GDM1 (cell line): ENCODE measurements at regions not wholly inside any gene's neighbourhood (a gene's known extent, or its start where the extent isn't known, plus 50 kb on each side); places are given as distances from the start of the nearest gene placed in this dataset.
"Not testable (repeated sequence)": the region's sequence is repeated elsewhere in the genome, so short reads cannot be mapped to it uniquely, and the experiment has no call there.

Experiments
- DNase-seq: peaks from one replicate; lab custom pipeline; 2025; lab: John Stamatoyannopoulos, UW

DNA sequence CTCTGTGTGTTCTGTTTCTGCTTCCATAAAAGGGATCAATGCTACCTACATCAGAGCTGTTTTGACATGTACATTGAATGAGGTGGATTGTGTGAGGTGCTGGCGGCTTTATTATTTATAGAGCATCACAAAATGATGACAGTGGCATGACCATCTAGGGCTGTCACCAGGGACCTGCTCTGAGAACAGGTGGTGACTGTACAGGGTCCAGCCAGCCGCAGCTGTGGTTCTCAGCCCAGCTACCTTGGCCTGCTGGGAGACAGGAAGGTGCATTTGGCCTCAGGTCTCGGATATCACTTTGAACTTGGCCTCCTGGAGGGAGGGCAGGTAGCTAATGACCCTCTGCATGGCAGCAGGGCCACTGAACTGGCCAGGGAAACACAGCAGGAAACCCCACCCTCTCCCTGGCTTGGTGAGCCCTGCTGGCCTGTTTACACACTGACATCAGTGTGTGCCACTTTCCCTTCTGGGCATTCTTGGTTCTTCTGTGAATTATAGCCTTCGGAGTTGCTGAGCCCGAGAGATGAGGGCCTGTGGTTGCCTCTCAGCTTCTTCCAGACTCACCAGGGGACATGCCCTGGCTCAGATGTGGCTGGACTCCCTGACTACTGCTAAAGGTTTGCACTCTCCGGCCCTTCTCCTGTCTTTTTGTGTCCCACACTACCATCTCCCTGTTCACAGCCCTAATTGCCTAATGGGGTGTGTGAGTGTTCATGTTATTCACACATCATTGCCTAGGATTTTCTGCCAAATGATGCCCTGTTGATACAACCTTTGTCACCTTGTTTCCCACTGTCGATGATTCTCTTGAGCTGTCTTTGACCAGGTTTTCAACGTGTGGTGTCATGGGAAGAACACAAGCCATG is 109.2 kb upstream of the RAB12 start:
- DNase-seq = no peak

DNA sequence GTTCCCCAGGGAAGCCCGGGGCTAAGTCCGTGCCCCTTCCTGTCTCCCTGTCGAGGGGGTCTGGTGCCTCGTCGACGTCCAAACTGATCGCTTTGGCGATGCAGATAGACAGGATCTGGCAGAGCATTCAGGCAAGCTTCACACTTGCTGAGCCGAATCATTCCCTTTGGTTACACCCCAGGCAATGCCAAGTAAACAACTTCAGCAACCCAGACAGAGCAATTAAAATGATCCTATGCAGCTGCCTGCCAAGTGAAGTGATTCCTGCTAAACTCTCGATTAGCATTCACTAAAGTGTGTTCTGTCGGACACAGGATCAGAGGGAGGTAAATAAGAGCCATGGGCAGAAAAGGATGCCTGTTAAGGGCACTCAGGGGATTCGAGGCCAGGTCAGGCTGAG is 108.2 kb upstream of the RAB12 start:
- DNase-seq = no peak

DNA sequence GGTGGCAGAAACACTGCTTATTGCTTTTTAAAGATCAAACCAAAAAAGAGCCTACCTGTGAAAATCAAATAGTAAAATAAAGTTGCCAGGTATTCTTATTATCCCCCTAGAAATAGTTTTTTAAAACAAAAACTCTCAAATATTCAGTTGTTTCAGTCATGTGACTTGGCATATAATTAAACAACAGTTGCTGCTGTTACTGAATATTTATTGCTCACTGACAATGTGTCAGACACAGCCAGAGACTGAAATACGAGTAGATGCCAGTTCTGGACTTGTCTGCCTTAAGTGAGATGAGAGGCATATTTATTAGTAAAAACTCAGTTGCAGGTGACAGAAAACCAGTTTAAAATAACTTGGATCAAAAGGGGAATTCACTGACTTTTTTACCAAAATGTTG is 106.0 kb upstream of the RAB12 start:
- DNase-seq = no peak

DNA sequence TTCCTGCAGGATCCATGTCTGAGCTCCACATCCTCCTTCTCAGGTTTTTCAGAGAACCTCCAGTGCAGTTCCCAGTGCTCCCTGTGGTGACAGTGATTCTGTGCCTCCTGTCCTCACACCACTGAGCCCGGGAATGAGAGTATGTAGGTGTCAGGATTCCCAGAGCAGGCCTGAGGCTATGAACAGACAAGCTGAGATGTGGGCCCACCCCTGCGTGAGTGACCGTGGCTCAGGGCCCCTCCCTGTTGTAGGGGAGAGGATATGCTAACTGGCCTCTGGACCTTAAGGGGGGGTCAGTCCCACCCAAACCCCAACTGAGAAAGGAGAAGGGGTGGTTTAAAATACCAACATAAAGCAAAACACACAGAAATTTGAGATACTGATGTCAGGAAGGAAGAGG is 104.8 kb upstream of the RAB12 start:
- DNase-seq = no peak

DNA sequence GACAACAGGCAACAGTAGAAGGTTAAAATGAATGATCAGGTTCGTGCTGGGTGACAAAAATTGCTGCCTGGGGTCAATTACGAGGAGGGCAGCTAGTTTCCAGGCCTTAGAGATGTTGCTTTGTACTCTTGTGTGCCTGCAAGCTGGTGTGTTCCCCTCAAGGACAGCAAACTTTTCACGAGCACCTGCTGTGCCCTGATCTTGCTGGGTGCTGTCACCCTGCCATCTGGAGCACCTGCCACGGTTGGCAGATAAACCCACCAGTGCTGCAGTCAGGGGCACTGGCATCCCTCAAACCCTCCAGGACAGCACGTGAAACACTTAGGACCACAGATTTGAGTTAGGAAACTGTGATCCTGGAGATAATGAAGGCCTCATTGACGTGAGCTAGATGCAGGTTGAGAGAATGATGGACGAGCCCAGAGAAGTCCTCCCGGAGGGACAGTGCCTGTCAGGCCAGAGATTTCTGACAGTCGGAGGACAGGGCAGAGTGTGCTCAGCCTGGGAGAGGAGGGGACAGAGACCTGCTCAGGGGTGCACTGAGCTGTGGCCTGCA is 104.3 kb upstream of the RAB12 start:
- DNase-seq = no peak

DNA sequence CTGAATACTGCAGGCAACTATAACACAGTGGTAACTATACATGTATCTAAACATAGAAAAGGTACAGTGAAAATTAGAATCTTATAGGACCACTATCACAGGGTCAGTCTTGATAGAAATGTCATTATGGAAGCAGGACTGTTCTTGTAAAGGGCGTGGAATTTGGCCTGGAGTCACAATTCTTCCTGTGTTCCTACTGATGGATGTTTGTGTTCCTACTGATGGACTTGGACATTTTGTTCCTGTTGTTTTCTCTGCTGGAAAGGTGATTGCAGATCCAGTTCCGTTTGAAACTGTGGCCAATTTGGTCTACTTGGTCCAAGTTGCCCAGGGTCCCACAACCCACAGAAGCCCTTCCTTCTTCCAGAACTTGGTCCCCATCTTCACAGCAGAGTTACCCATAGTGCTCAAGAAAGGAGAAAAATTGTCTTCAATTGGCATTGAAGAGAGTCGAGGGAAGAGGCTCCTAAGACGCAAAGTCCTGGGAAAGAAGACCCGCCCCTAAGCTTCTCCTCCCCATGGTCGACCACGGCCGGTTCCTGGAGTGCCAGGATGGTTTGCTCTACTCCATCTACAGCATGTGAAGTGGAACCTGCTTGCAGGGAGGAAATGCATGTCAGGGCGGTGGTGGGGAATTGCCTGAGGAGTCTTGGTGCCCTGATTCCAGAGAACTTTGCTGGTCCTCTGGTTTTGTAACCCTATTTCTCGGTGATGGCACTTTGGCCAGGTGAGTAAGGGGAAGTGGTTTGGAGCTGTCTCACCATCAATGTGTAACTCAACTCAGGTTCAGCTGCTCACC is 102.8 kb upstream of the RAB12 start:
- no peak for DNase-seq

DNA sequence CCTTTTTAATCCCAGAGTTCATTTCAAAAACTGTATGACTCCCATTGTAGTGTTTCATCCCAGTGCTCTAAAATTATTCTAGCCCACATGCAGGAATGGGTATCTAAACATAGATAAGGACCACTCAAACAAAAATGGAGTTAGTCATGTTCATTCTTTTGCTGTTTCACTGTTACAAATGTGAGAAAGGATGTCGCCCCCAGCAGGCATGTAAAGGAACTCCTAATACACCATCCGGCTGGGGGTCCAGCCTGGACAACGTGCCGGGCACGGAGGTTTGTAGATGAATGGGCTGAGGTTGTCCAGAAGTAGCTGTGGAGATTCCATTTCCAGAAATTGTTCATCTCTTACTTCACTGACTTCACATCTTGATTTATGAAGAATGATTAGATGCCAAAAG is 101.9 kb upstream of the RAB12 start:
- no peak for DNase-seq

DNA sequence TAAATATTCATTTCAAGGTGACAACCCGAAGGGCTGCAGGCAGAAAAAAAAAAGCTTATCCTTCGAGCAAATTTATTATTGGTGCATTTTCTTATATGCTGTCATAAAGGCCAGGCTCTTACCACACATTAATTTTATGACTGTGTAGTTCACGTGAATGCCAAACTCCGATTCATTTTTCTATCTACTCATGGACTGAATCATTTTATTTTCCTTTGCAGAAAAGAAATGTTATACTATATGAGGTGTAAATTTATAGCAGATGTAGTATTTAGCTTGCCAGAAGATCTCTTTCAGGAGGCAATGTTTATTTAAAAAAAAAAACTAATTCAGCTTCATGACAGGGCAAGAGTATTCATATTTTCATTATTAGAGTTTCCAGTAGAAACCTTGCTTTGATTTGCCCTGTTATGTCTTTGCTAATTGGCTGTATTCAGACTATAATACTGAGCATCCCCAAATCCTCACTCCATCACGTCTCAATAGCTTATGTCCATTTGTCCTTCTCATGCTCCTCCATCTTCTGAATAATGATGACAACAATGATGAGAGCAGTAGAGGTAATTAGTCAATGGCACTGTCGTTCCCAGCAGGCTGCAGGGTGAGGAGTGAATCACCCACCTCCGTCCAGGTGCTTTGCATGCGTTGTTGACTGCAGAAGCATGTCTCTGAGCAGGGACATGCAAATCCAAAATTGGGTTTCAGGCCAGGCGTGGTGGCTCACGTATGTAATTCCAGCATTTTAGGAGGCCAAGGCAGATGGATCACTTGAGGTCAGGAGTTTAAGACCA is 101.1 kb upstream of the RAB12 start:
- no peak for DNase-seq

DNA sequence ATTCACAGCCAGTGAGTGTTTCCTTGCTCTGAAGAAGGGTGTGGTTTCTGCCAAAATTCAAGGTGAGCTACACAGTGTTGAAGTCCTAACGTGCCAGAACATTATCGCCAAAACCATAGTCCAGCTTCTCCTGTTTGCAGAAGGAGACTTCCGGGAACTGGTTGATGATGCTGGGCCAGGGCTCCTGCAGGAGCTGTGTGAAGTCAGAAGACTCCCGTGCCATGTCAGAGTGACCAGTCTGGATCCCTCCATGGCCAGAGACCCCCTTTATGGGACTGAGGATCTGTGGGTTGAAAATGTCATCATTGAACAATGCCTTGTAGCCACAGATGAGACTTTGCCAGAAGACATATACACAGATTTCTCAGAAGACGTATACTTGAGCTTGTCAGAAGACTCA is 96.0 kb upstream of the RAB12 start:
- DNase-seq = no peak

DNA sequence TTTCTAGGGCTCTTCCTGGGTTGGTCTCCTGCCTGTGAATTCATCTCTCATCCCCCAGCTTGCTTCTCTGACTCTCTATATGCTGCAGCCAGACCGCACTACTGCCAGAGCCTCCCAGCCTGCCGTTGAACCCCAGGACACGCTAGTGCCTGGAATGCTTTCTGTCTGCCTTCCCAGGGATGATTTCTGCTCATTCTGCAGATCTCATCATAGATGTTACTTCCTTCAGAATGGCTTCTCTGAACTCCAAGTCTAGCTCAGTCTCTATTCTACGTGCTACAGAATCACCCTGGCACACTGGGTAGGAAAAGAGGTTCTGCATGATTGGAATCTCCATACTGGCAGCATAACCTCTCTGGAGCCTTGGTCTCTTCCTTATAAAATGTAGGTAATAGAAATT is 94.8 kb upstream of the RAB12 start:
- DNase-seq = no peak

DNA sequence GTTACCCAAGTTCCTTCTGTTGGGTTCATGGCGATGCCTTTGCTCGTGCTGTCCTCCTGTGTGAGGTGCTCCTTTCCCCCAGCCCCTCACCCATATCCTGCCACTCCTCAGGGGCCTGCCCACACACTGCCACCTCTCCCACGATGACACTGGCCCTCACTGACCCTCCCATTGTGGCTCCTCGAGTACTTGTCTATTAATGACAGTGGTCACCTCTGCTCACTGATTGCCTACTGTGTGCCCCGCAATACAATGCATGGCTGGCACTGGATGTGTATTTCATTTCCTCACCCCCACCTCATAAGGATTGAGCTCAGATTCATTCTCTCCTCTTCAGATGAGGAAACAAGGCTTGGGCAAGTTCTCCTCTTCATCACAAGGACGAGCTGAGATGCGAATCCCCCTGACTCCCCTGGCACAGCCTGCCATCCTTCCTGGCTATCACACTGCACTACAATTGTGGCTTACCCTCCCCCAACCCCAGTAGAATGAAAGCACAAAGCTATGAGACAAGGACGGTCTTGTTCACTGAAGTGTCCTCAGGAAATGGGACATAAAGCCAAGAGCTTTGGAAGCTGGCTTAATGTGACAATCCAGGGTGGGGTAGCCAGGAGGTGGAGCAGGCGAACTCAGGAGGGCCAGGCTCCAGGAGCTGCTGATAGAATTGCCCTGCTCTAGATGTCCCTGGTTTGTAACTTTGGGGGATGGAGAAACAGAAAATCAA is 93.9 kb upstream of the RAB12 start:
- no peak for DNase-seq

DNA sequence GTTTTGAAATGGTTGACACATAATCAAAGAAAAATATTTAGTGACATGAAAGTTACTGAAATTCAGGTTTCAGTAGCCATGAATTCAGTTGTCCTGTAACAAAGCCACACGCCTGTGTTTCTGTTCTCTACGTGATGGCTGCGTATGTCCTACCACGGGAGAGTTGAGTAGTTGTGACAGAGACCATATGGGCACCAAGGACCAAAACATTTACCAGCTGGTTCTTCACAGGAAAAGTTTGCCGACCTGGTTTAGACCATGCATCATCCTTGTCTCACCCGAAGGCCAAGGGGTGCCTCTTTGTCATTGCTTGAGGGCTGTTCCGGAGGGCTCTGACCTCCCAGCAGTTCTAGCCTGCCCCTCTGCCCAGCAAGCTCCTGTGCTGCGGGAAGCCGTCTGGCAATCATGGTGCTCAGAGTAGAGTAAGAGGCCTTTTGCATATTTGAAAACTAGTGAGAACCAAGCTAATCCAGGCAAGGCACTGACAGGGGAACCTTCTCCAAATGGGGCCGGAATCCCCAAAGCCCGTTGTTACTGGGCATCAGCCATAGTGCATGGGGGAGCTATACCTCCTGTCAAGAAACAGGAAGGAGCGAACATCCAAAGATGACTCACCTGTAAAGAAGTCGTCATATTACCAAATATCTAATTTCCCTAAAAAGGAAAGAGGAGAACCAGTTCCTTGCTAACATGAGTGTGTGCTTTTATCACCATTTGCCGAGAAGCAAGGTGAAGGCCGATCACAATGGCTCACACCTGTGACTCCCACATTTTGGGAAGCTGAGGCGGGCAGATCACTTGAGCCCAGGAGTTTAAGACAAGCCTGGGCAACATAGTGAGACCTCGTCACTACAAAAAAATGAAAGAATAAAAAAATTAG is 92.6 kb upstream of the RAB12 start:
- DNase-seq = no peak

DNA sequence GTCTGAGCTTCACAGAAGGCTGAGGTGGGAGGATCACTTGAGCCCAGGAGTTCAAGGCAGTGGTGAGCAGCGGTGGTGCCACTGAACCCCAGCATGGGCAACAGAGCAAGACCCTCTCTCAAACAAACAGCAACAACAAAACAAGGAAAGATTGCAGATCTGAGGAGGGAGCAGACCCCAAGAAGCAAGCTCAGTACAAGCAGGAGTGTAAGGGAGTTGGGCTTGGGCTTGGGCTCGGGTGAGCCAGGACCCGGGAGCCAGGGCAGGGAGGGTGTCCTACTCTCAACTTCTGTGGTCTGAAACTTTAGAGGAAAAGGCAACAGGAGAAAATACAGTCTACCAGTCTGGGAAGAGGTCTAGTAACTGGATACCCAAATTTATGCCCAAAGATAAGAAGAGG is 92.0 kb upstream of the RAB12 start:
- no peak for DNase-seq

DNA sequence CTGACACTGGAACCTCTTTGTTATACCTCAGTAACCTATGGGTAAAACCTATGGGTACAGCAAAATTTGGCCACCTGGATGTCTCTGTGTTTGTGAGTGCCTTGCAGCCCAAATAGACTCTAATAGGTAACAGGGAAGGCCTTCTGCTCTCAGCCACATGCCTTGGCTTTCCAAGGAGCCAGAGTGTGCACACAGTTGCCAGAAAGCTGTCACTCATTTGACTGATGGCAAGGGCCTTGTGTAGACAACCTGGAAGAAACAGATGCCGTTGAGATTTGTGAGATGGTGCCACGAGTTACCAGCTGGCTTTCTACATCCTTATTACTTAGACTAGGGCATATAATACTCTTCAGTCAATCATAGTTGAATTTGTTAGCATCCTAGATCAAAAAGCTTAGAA is 90.1 kb upstream of the RAB12 start:
- no peak for DNase-seq

DNA sequence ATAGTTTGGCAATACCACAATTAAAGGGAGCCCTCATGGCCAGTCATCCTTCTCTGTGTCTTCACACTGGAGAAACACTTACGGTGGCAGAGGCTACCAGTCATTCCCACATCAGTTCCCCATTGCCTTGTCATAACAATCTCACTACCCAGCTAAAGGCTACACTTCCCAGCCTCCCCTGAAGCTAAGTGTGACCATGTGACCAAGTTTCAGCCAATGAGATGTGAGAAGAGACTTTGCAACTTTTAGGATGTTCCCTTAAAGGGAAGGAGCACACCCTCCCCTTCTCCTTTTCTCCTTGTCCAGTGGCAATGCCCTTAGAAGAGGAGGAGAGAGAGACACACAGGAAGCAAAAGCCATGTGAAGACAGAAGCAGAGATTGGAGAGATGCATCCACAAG is 89.0 kb upstream of the RAB12 start:
- DNase-seq = no peak

DNA sequence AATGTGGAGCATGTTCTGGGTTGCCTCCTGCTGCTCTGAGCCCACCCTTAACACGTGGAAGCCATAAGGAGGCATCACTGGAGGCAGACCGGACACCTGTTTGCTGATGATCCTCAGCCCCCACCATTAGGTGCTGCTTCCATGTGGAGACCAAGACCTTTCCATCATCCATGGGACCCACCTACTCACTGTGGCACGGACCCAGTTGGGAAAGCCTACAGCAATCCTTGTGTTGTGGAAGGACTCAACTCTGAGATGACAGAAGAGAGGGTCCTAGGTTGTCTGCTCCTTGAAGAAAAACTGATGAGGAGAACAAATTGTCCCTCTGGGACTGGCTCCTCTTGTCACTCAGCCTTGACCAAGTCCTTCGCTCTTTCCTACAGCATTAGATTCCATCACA is 86.5 kb upstream of the RAB12 start:
- DNase-seq = no peak

DNA sequence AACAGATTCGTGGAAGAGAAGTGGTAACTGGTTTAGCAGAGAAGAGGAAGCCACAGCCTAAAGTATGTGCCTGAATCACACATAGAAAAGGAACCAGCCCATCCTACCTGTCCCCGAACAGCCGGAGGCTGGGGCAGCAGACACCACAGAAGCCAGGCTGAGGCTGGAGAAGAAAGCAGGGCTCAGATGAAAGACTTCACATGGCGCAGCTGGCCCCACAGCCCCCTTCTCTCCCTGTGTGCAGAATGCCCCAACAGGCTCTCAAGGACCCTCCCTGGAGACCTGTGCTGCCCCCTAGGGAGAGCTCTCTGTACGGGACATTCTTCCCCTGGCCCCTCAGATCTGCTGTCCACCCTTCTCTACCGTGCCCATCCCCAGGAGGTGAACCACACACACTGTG is 83.5 kb upstream of the RAB12 start:
- DNase-seq = peak; percentile 22

DNA sequence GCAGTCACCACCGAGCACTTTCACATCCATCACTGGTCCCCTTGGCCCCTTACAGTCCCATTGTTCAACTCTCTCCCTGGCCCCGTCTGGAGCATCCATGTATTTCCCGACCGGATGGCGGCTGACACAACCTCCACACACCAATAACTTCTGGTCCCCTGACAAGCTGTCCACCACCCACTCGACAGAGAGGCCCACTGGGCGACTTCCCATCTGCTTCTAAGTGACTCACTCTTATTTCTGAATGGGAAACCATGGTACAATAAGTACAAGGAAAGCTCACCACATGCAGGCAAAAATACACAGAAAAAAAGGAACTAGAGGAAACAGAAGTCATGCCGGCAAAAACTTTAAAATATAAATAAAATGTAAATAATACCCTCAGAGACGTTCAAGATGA is 82.9 kb upstream of the RAB12 start:
- peak; percentile 60 for DNase-seq

DNA sequence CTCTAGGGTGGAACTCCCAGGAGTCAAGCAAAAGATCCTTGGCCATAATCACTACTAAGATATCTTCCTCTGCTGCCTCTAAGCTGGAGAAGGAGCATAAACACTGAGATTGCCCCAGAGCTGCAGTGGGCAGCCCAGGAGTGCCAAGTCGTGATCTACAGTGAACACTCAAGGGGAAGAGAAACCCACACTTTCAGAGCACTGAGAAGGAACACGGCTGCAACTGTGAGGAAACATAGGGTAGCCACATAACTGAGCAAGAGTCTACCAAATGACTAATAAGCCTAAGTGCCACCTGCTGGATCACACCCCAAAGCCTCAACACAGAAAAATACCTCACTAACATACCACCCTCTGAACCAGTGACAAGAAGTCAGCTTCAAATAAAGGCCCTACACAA is 79.6 kb upstream of the RAB12 start:
- no peak for DNase-seq

DNA sequence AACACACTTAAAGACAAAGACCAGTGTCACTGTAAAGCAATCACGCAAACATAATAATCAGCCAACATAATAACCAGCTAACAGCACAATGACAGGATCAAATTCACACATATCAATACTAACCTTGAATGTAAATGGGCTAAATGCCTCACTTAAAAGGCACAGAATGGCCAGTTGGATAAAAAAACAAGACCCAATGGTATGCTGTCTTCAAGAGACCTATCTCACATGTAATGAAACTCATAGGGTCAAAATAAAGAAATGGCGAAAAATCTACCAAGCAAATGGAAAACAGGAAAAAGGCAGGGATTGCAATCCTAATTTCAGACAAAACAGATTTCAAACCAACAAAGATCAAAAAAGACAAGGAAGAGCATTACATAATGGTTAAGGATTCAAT is 78.2 kb upstream of the RAB12 start:
- DNase-seq = not testable (repeated sequence)

DNA sequence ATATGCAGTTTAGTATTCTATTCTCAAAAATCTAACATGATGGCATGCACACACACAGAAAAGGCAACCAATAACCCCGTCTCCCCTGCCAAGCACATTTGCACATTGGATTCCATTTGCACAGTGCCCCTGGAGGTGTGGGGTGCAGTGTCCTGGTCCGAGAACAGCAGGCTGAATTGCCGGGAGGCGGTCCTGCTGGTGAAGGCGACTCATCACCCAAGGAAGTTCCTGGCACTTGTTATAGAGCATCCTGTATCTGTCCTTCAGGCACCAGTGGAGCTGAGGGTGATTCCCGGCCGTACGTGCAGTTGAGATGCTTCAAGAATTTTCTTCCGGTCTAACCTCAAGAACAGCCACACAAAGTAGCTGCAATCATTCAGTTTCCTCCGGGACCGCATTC is 73.0 kb upstream of the RAB12 start:
- DNase-seq = no peak
